HG02884 (cell line): ENCODE measurements at regions not wholly inside any gene's neighbourhood (a gene's known extent, or its start where the extent isn't known, plus 50 kb on each side); places are given as distances from the start of the nearest gene placed in this dataset.
"Not testable (repeated sequence)": the region's sequence is repeated elsewhere in the genome, so short reads cannot be mapped to it uniquely, and the experiment has no call there.

Source experiments
- ATAC-seq: cut with Tn5 transposase; IDR thresholded peaks from one replicate; pipeline ENCODE4 v1.9.1; 2021; ENCODE audit warnings: mild to moderate bottlenecking, moderate library complexity; ENCODE audit not compliant: unreplicated experiment

DNA sequence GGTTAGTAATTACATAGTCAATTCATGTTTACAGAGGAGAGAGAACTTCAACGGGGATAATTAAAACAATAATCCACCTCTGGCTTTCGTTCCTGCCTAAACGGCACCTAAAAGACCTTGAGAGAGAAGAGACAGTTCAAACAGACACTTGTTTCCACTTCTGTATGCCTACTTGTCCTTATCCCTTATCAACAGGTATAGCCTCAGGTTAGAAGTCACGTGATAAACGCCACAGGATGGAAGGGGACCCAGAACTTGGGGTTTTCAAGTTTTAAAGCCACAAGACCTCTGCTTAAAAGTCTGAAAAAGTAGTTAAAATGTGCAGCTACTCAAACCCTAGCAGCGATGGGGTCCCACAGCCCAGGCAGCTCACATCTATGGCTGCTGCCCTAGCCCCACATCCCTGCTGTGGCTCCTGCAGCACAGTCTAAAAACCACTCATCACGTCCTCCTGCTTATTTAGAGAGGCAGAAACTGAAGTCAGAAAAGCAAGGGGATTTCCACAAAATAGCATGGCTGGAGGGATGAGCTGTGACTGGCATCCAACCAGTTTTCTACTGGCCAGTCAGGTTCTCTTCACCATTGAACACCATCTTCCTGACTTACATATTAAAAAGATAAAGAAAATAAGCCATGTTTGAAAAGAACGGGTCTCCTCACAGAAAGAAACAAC is 51.2 kb upstream of the SEC16B start:
- ATAC-seq: no peak

DNA sequence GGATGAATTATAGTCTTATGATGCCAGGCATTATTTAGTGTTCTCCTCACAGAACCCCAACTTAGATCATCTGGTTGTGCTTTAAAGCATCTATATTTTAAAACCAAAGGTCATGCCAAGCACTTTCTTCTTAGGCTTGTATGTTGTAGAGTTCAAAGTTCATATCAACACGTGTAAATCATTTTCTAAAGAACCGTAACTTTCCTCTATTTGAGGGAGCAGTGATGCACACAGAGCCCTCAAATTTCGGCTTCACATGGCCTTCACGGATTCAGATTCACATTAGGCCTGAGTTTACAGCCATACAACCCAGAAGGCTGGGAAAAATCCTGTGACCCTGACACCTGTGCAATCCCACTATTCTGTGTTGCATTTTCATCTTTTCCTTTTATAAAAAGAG is 52.1 kb upstream of the SEC16B start:
- no peak for ATAC-seq

DNA sequence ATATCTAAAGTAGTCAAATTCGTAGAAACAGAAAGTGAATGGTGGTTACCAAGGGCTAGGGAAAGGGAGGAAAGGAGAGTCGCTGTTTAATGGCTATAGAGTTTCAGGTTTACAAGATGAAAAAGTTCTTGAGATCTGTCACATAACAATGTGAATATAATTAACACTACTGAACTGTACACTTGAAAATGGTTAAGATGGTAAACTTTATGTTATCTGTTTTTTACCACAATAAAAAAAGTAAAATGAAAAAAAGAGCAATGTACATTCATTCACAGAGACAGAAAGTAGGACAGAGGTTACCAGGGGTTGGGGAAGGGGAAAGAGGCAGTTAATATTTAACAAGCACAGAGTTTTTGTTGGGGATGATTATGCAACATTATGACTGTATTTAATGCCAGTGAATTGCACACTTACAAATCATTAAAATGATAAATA is 53.3 kb upstream of the SEC16B start:
- ATAC-seq: no peak

DNA sequence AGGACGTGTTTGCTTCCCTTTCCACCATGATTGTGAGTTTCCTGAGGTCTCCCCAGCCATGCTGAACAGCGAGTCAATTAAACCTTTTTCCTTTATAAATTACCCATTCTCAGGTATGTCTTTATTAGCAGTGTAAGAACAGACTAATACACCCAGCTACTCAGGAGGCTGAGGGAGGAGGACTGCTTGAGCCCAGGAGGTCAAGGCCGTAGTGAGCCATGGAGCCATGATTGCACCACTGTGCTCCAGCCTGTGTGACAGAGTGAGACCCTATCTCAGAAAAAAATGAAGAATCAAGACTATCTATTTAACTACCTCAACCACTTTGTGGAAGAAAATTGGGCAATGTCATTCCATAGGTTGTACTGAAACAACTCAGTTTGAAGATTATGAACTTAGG is 54.6 kb upstream of the SEC16B start:
- no peak for ATAC-seq

DNA sequence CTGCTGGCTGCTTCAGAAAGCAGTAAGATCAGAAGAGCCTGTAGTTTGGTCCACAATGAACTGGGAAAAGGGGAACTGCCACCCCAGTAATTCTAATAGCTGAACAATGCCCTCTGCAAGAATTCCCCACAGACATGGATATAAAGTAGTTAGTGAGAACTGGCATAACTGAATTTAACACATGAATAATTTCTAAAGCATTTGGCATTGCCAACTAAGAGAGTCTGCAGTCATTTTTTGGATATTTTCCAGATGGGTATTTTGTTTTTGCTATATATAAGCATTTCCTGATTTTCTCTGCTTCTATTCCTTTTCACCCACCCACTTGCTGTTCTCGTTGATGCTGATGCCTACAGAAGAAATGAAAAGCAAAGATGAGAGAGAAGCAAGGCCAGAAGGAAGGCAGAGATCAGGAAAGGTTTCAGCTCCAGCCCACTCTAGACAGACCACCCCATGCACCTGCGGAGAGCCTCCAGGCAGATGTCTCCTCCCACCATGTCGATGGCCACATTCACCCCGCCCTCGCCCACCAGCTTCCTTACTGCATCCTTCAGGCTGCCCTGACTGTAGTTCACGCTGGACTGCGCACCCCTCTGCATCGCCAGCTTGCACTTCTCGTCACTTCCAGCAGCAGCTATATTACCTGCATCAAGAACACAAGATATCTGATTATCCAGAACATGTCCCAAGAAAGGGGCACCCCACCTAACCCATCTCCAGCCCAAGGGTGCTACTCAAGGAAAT is 55.9 kb upstream of the SEC16B start:
- ATAC-seq: no peak

DNA sequence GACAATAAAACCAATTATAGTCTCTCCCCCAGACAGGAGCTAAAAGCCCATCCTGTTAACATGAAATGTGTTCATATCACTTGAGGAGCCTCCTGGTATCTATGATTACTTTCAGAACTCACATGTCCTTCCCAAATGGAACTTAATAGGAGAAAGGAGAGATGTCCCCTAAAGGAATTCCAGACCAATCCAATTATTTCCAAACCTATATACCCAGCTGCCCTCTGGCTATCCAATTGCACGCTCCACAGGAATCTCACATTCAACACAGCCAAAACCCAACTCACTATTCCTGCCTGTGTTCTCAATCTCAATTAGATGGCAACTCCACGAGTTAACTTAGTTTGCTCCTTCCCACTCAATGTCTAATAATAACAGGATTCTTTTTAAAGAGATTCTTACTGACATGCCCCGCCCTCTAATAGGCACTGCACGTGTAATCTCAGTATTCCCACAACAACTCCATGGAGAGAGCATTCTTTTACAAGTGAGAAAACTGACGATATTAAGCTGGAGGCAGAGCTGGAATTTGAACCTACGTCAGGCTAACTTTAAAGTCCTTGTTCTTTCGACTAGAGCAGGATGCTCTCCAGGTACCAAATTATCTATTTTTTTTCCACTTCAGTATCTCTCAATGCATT is 59.1 kb upstream of the SEC16B start:
- no peak for ATAC-seq

DNA sequence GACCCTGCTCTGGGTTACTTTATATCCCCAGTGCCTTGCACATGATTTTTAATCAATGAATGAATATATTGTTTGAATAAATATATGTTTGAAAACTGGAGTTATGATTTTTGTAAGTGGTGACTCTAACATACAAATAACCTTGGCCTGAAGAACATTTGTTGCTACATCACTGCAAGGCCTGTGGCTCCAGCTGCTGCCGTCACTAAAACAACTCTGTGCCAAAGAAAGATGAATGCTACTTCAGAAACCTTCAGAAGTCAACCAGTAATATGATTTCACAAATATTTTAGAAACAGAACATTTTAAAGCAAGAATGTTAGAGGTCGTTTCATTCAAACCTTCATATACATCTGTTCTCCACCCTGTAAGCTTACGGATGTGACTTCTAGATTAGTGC is 60.6 kb upstream of the SEC16B start:
- no peak for ATAC-seq

DNA sequence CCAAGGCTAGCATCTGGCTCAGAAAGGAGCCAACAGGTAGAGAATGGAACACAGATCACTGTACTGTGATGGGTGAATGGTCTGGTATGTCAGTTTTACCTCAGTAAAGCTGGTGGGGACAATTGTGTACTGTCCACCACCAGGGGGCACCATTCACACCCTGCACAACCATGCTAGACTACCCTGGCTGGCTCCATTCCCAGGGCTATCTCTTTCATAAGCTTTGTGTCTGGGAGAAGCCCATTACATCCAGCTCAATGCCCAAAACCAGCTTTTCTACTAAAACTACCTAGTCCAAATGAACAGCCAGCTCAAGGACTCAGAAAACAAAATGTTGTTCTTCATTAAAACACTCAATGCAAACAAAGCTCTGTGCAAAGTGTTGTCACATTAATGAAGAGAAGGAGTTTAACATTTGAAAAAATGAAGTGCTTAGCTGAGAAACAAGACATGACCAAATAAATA is 62.0 kb upstream of the RASAL2 start:
- ATAC-seq: peak; percentile 99

DNA sequence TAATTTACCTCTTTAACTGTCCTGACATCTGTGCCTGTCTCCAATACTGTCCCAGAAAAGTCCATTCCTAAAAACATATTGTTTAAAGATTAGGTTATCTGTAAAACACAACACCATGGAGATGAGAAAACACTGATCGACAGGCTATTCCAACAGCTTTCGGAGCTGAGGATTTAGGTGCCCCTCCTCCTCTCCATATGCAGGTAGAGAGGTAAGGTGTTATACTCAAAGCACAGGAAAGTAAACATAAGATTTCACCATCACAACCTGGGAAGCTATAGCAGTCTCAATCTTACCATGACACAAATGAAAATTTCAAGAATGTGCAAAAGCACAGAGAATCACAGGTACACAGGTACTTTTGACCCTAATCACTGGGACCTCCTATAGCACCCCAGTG is 60.9 kb upstream of the RASAL2 start:
- ATAC-seq: no peak

DNA sequence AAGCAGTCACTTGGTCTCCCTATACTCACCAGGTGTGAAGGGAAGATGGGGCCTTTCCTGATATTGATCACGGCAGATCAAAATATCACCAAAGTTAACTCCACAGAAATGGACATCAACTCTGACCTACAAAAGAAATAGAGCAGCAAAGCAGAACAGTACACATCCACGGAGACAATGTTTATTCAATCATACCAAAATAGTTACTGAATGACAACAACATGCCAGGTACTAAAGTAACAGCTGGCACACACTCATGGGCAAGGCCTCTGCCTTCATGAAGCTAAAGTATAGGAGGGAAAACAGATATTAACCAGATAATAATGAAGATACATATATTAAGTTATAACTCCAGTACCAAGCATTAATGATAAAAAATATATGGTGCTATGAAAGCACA is 59.2 kb upstream of the RASAL2 start:
- no peak for ATAC-seq

DNA sequence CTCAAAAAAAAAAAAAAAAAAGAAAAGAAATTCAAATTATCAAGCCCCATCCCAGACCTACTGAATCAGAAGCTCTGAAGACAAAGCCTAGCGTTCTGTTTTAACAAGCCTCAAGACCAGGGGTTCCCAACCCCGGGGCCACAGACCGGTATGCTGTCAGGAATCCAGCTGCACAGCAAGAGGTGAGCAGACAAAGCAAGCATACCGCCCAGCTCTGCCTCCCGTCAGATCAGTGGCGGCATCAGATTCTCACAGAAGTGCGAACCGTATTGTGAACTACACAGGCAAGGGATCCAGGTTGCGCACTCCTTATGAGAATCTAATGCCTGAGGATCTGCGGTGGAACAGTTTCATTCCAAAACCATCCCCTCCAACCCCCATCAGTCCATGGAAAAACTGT is 57.8 kb upstream of the RASAL2 start:
- no peak for ATAC-seq

DNA sequence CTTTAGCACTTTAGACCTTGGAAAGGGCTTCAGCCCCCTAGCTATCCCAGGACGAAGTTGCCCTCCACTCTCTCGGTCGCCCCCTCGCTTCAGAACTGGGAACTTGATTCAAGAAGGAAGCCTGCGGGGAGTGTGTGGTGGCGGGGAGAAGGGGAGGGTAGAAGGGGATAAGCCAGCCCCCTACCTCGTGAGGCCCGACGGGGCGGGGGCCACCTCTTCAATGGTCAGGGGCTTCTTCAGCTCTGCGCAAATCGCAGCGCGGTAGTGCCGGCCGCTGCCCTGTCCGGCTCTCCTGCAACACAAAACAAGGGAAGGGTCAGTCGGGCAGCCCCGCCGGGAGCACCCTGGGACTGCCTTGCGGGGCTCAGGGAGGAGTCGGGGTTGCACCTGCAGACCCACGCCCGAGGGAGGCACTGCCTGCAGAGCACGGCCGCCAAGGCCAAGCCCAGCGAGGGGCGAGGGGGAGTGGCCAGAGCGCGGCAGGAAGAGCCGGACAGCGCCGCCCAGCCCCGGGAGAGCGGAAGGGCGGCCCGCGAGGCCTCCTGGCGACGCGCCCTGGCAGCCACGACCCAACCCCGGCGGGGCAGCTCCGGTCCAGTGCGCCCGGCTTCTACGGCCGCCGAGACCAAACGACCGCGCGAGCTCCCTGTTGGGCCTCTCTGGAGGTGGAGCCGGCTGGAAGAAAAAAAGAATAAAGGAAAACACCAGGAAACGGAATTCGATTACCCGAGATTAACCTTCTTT is 56.2 kb upstream of the RASAL2 start:
- ATAC-seq: peak; percentile 72

DNA sequence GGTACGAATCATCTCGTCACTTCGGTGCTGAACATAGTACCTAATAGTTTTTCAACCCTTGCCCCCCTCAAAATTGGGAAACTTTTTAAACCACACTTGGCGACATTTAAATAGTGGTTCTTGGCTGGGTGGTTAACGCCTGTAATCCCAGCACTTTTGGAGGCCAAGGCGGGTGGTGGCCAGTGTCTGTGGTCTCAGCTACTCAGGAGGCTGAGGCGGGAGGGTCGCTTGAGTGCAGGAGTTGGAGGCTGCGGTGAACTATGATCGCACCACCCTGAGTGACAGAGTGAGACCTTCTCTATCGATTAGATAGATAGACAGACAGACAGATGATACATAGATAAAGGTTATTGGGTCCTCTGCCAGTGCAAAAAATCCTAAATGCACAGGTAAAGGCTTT is 55.5 kb upstream of the RASAL2 start:
- ATAC-seq: no peak

DNA sequence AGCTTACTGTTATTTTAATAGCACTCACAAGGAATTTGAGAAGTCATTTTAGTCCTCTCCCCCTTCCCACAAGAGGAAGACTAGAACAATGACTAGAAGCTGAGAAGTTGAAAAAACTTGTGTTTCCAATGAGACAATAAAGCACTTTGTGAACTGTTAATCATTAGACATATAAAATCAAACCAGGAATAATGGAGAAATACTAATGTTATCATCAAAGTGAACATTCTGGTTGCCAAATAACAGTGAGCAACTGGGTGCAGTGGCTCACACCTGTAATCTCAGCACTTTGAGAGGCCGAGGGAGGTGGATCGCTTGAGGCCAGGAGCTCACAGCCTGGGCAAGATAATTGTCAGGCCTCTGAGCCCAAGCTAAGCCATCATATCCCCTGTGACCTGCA is 54.0 kb upstream of the RASAL2 start:
- ATAC-seq: no peak

DNA sequence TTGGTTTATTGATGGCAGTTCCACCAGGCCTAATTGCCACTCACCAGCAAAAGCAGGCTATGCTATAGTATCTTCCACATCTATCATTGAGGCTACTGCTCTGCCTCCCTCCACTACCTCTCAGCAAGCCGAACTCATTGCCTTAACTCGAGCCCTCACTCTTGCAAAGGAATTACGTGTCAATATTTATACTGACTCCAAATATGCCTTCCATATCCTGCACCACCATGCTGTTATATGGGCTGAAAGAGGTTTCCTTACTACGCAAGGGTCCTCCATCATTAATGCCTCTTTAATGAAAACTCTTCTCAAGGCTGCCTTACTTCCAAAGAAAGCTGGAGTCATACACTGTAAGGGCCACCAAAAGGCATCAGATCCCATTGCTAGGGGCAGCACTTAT is 50.0 kb upstream of the RASAL2 start:
- not testable (repeated sequence) for ATAC-seq
